PC-3 (cell line): ENCODE measurements at regions not wholly inside any gene's neighbourhood (a gene's known extent, or its start where the extent isn't known, plus 50 kb on each side); places are given as distances from the start of the nearest gene placed in this dataset.

ENCODE experiments used
- CTCF ChIP-seq: fragments of 300-600 bp; sonication (generic); conservative IDR thresholded peaks from 2 replicates; pipeline ENCODE4 v1.5.1; 2017; ENCODE audit warnings: antibody characterized with exemption, low read depth, mild to moderate bottlenecking, low read length
- EZH2phosphoT487 ChIP-seq: fragments of 300-600 bp; sonication (generic); IDR thresholded peaks from 2 replicates; pipeline ENCODE4 v1.6.1; 2018; ENCODE audit warnings: mild to moderate bottlenecking, antibody characterized with exemption, low read length, borderline replicate concordance

- TF ChIP-seq CTCF = no peak
- no peak for TF ChIP-seq EZH2phosphoT487
These were observed 118.8 kb upstream of the PARP11 start for GRCh38 chr12:3991798-3992580.
